ENCODE measurements at regions not wholly inside any gene's neighbourhood (a gene's known extent, or its start where the extent isn't known, plus 50 kb on each side); places are given as distances from the start of the nearest gene placed in this dataset.

- TF ChIP-seq CTCF (IDR thresholded peaks at IDR 0.05; ENCODE audit: insufficient read depth, low read length) = no peak
- DNase-seq (ENCODE audit: low read depth) = no peak
- no peak overlapping the region for H3K4me3 ChIP-seq (ENCODE audit: low read depth, low read length)
These were observed 674.7 kb upstream of the SALL1 start for GRCh38 chr16:51825779-51826178.

- H3K4me3 ChIP-seq (ENCODE audit: low read depth, low read length) = no peak overlapping the region
- TF ChIP-seq CTCF (IDR thresholded peaks at IDR 0.05; ENCODE audit: insufficient read depth, low read length) = no peak
- no peak for DNase-seq (ENCODE audit: low read depth)
These were observed 671.4 kb upstream of the SALL1 start for GRCh38 chr16:51822471-51822870.

- TF ChIP-seq CTCF (IDR thresholded peaks at IDR 0.05; ENCODE audit: insufficient read depth, low read length) = no peak
- H3K4me3 ChIP-seq (ENCODE audit: low read depth, low read length) = no peak overlapping the region
- DNase-seq (ENCODE audit: low read depth) = no peak
These were observed 670.5 kb upstream of the SALL1 start for GRCh38 chr16:51821527-51821926.

GRCh38 chr16:51820176-51820575, 669.1 kb upstream of the SALL1 start:
- no peak overlapping the region for H3K4me3 ChIP-seq (ENCODE audit: low read depth, low read length)
- DNase-seq (ENCODE audit: low read depth) = no peak
- no peak for TF ChIP-seq CTCF (IDR thresholded peaks at IDR 0.05; ENCODE audit: insufficient read depth, low read length)

- no peak overlapping the region for H3K4me3 ChIP-seq (ENCODE audit: low read depth, low read length)
- peak; percentile 86 for TF ChIP-seq CTCF (IDR thresholded peaks at IDR 0.05; ENCODE audit: insufficient read depth, low read length)
- DNase-seq (ENCODE audit: low read depth) = peak; percentile 74
These were observed 667.4 kb upstream of the SALL1 start for GRCh38 chr16:51818342-51818944.

GRCh38 chr16:51816929-51817328, 665.9 kb upstream of the SALL1 start:
- DNase-seq (ENCODE audit: low read depth) = peak; percentile 9
- TF ChIP-seq CTCF (IDR thresholded peaks at IDR 0.05; ENCODE audit: insufficient read depth, low read length) = no peak

GRCh38 chr16:51815523-51815922, 664.5 kb upstream of the SALL1 start:
- no peak for DNase-seq (ENCODE audit: low read depth)
- no peak for TF ChIP-seq CTCF (IDR thresholded peaks at IDR 0.05; ENCODE audit: insufficient read depth, low read length)
- H3K4me3 ChIP-seq (ENCODE audit: low read depth, low read length) = no peak overlapping the region

More at GRCh38 chr16:51816929-51817328, 665.9 kb upstream of the SALL1 start:
- no peak overlapping the region for H3K4me3 ChIP-seq (ENCODE audit: low read depth, low read length)

All from fibroblast of the aortic adventitia (primary cell).